ENCODE measurements at regions not wholly inside any gene's neighbourhood (a gene's known extent, or its start where the extent isn't known, plus 50 kb on each side); places are given as distances from the start of the nearest gene placed in this dataset.

DNA sequence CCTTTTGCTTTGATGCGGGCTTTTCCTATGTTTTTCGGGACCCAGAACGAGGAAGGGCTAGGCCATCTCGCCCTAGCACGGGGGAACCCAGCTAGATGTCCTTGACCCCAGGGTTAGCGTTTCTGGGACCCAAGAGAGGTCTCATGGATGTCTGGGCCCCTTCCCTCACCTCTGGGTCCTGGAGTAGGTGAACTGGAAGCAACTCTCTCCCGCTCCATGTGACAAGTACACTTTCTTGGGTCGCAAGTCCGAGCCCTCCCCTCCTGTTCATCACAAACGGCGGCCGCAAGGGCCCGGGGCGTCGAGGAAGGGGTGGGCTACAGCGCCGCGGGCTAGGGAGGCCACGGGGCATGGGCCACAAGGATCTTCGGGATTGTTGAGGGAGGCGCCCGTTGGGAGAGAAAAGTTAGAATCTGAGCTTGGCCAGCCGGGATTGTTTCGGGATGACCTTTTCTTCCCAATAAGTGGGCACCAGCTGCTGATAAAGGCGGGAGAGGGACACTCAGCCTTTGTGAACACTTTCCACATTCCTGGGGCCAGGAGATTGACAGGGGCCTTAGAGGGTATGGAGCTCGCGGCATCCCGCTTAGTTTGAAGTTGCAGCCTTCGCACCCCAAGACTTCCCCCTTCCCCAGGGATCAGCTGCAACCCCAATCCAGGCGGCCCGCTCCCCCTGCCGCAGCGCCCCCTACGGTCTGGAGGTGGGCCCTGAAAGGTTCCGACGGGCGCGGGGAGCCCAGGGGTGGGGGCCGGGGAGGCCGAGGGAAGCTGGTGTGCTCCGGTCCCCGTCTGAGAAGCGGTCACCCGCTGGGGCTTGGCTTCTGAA lies 136.9 kb upstream of the ZIC3 start:
- Histone ChIP-seq H3K4me1 (ENCODE audit: control insufficient read depth, insufficient read depth, low read length) (no peaks in the 10 kb centered on the region), H3K27me3 (ENCODE audit: control insufficient read depth, insufficient read depth, low read length) (no peaks in the 10 kb centered on the region; the same call in 1 of the 2 replicates), H3K4me3 (ENCODE audit: low read depth in 2 of 2, low read length in 2 of 2) (no peak overlapping the region), H3K9me3 (ENCODE audit: control insufficient read depth, insufficient read depth, low read depth, low read length) (no peaks in the 10 kb centered on the region), H3K27ac (ENCODE audit: low read length) (no peak overlapping the region), H3K36me3 (ENCODE audit: control insufficient read depth, insufficient read depth, low read length) (no peaks in the 10 kb centered on the region)
- in situ Hi-C loops (cut with HindIII; ENCODE audit: low pct_unique_long_range_greater_than_20kb, low sequenced_read_pairs): no loop called here
- intact Hi-C loops (cut with micrococcal nuclease; ENCODE audit: unreplicated experiment): no loop called here
- no peak for ATAC-seq
- no peak for DNase-seq (ENCODE audit: low read depth, low spot score)
- ChIA-PET CTCF (no interaction called here), POLR2A (no interaction called here)
- BruUV-seq (replicated peaks): no TSS peak
- TF ChIP-seq POLR2AphosphoS5 (IDR thresholded peaks at IDR 0.05; ENCODE audit: low read depth, low read length) (no peak), SIN3A (IDR thresholded peaks at IDR 0.05; ENCODE audit: borderline replicate concordance, insufficient read depth, low read depth, low read length) (no peak), TCF7L2 (IDR thresholded peaks at IDR 0.05; ENCODE audit: low read depth, low read length) (no peak)
- TF ChIP-seq, protein P1, sequence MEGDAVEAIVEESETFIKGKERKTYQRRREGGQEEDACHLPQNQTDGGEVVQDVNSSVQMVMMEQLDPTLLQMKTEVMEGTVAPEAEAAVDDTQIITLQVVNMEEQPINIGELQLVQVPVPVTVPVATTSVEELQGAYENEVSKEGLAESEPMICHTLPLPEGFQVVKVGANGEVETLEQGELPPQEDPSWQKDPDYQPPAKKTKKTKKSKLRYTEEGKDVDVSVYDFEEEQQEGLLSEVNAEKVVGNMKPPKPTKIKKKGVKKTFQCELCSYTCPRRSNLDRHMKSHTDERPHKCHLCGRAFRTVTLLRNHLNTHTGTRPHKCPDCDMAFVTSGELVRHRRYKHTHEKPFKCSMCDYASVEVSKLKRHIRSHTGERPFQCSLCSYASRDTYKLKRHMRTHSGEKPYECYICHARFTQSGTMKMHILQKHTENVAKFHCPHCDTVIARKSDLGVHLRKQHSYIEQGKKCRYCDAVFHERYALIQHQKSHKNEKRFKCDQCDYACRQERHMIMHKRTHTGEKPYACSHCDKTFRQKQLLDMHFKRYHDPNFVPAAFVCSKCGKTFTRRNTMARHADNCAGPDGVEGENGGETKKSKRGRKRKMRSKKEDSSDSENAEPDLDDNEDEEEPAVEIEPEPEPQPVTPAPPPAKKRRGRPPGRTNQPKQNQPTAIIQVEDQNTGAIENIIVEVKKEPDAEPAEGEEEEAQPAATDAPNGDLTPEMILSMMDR (IDR thresholded peaks at IDR 0.05): no peak
- TF ChIP-seq, protein P2, sequence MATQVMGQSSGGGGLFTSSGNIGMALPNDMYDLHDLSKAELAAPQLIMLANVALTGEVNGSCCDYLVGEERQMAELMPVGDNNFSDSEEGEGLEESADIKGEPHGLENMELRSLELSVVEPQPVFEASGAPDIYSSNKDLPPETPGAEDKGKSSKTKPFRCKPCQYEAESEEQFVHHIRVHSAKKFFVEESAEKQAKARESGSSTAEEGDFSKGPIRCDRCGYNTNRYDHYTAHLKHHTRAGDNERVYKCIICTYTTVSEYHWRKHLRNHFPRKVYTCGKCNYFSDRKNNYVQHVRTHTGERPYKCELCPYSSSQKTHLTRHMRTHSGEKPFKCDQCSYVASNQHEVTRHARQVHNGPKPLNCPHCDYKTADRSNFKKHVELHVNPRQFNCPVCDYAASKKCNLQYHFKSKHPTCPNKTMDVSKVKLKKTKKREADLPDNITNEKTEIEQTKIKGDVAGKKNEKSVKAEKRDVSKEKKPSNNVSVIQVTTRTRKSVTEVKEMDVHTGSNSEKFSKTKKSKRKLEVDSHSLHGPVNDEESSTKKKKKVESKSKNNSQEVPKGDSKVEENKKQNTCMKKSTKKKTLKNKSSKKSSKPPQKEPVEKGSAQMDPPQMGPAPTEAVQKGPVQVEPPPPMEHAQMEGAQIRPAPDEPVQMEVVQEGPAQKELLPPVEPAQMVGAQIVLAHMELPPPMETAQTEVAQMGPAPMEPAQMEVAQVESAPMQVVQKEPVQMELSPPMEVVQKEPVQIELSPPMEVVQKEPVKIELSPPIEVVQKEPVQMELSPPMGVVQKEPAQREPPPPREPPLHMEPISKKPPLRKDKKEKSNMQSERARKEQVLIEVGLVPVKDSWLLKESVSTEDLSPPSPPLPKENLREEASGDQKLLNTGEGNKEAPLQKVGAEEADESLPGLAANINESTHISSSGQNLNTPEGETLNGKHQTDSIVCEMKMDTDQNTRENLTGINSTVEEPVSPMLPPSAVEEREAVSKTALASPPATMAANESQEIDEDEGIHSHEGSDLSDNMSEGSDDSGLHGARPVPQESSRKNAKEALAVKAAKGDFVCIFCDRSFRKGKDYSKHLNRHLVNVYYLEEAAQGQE (IDR thresholded peaks at IDR 0.05; ENCODE audit: insufficient read depth in 1 of 2, low read depth in 2 of 2, low read length in 1 of 2): no peak

DNA sequence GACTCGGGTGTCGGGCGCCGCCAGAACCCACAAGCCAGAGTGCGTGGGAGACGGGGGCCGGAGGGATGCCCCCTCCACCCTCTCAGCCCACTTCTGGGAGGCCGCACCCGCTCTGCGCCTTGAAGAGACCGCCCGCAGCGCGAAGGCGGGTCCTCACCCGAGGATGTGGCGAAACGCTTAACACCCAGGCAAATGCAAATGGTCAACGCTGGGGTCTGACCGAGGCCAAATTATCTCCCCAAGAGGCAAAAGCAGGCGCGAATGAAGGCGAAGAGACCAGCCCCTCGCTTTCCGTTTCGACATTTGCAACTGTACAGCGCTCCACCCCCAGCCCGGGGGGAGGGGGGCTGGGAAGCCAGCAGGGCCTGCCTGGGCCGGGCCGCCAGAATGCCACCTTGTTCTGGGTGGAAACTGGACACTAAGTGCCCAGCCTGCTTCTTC lies 137.7 kb upstream of the ZIC3 start:
- Histone ChIP-seq H3K36me3 (ENCODE audit: control insufficient read depth, insufficient read depth, low read length) (no peaks in the 10 kb centered on the region), H3K9me3 (ENCODE audit: control insufficient read depth, insufficient read depth, low read depth, low read length) (no peaks in the 10 kb centered on the region), H3K4me1 (ENCODE audit: control insufficient read depth, insufficient read depth, low read length) (no peaks in the 10 kb centered on the region), H3K27me3 (ENCODE audit: control insufficient read depth, insufficient read depth, low read length) (no peaks in the 10 kb centered on the region; the same call in 1 of the 2 replicates), H3K4me3 (ENCODE audit: low read depth in 2 of 2, low read length in 2 of 2) (peak overlapping the region; percentile 32 to 39), H3K27ac (ENCODE audit: low read length) (no peak overlapping the region)
- no peak for TF ChIP-seq SIN3A (IDR thresholded peaks at IDR 0.05; ENCODE audit: borderline replicate concordance, insufficient read depth, low read depth, low read length)
- TF ChIP-seq, protein P1 (IDR thresholded peaks at IDR 0.05): no peak
- no peak for TF ChIP-seq TCF7L2 (IDR thresholded peaks at IDR 0.05; ENCODE audit: low read depth, low read length)
- no peak for TF ChIP-seq POLR2AphosphoS5 (IDR thresholded peaks at IDR 0.05; ENCODE audit: low read depth, low read length)
- BruUV-seq (replicated peaks): no TSS peak
- no peak for DNase-seq (ENCODE audit: low read depth, low spot score)
- intact Hi-C loops (cut with micrococcal nuclease; ENCODE audit: unreplicated experiment): no loop called here
- in situ Hi-C loops (cut with HindIII; ENCODE audit: low pct_unique_long_range_greater_than_20kb, low sequenced_read_pairs): no loop called here
- POLR2A ChIA-PET: no interaction called here
- no peak for ATAC-seq
- CTCF ChIA-PET: no interaction called here
